Loucy (cell line): ENCODE measurements at regions not wholly inside any gene's neighbourhood (a gene's known extent, or its start where the extent isn't known, plus 50 kb on each side); places are given as distances from the start of the nearest gene placed in this dataset.

Source experiments
- H2AFZ ChIP-seq: fragments of 200-600 bp; sonication (generic); 2 replicates; pipeline ENCODE4 v1.6.0; 2016; ENCODE audit warnings: antibody characterized with exemption, mild to moderate bottlenecking, low read length, moderate library complexity
- H3F3A ChIP-seq: fragments of 200-600 bp; 2 replicates; pipeline ENCODE4 v1.6.0; 2016; ENCODE audit warnings: antibody characterized with exemption, low read depth, mild to moderate bottlenecking
- H3K27me3 ChIP-seq: fragments of 200-600 bp; sonication (generic); 2 replicates; pipeline ENCODE4 v1.6.1; 2014; ENCODE audit warnings: low read length, mild to moderate bottlenecking; ENCODE audit not compliant: insufficient read depth, poor library complexity, severe bottlenecking
- H3K36me3 ChIP-seq: fragments of 200-600 bp; sonication (generic); 2 replicates; pipeline ENCODE4 v1.6.1; 2016; ENCODE audit warnings: low read length; ENCODE audit not compliant: insufficient read depth
- H3K4me1 ChIP-seq: fragments of 200-600 bp; sonication (generic); 2 replicates; pipeline ENCODE4 v1.5.1; 2014; ENCODE audit warnings: low read length, mild to moderate bottlenecking; ENCODE audit not compliant: insufficient read depth, poor library complexity, severe bottlenecking
- H3K4me2 ChIP-seq: fragments of 200-600 bp; sonication (generic); 2 replicates; pipeline ENCODE4 v1.6.0; 2014; ENCODE audit warnings: antibody characterized with exemption, low read length, low read depth, mild to moderate bottlenecking; ENCODE audit not compliant: poor library complexity, severe bottlenecking
- H3K4me3 ChIP-seq: fragments of 200-600 bp; sonication (generic); 2 replicates; pipeline ENCODE4 v1.5.1; 2014; ENCODE audit warnings: low read length, mild to moderate bottlenecking, mixed read lengths; ENCODE audit not compliant: poor library complexity, severe bottlenecking
- H3K79me2 ChIP-seq: fragments of 200-600 bp; sonication (generic); 2 replicates; pipeline ENCODE4 v1.6.1; 2014; ENCODE audit warnings: low read length; ENCODE audit not compliant: insufficient read depth
- H3K9ac ChIP-seq: fragments of 200-600 bp; sonication (generic); 2 replicates; pipeline ENCODE4 v1.6.0; 2014; ENCODE audit warnings: mild to moderate bottlenecking, low read depth, low read length, moderate library complexity; ENCODE audit not compliant: poor library complexity, severe bottlenecking
- H3K9me2 ChIP-seq: fragments of 200-600 bp; sonication (generic); replicated peaks from 2 replicates; pipeline ENCODE4 v1.6.1; 2016; ENCODE audit warnings: low read depth, low read length, mixed read lengths
- H3K9me3 ChIP-seq: fragments of 200-600 bp; sonication (generic); 2 replicates; pipeline ENCODE4 v1.6.1; 2014; ENCODE audit warnings: mild to moderate bottlenecking, antibody characterized with exemption, low read length, low read depth; ENCODE audit not compliant: insufficient read depth
- H4K20me1 ChIP-seq: fragments of 200-600 bp; sonication (generic); 2 replicates; pipeline ENCODE4 v1.6.0; 2014; ENCODE audit warnings: antibody characterized with exemption, low read length, mild to moderate bottlenecking; ENCODE audit not compliant: insufficient read depth, poor library complexity, severe bottlenecking
- CTCF ChIP-seq: fragments of 200-600 bp; sonication (generic); conservative IDR thresholded peaks from 2 replicates; pipeline ENCODE4 v1.5.1; 2014; ENCODE audit warnings: mild to moderate bottlenecking, antibody characterized with exemption, low read length
- EZH2phosphoT487 ChIP-seq: fragments of 200-600 bp; IDR thresholded peaks from 2 replicates; pipeline ENCODE4 v1.6.1; 2018; ENCODE audit warnings: antibody characterized with exemption, mild to moderate bottlenecking, moderate library complexity, borderline replicate concordance

- no peak overlapping the region for H3K4me3 ChIP-seq
- no peaks in the 10 kb centered on the region for H3K27me3 ChIP-seq
- H4K20me1 ChIP-seq, result no peaks in the 10 kb centered on the region
- no peaks in the 10 kb centered on the region for H3K9me2 ChIP-seq
- no peaks in the 10 kb centered on the region for H3K36me3 ChIP-seq
- H3K9ac ChIP-seq, result no peak overlapping the region
- no peaks in the 10 kb centered on the region for H3K4me1 ChIP-seq
- no peaks in the 10 kb centered on the region for H3F3A ChIP-seq
- H3K4me2 ChIP-seq, result no peak overlapping the region
- H3K79me2 ChIP-seq, result no peaks in the 10 kb centered on the region
- H3K9me3 ChIP-seq, result no peaks in the 10 kb centered on the region
- H2AFZ ChIP-seq, result no peak overlapping the region
- TF ChIP-seq EZH2phosphoT487 (no peak), CTCF (no peak)
Observed at GRCh38 chr2:61620244-61621159, 82.3 kb upstream of the XPO1 start.

GRCh38 chr2:61619561-61619960, 81.4 kb upstream of the XPO1 start:
- Histone ChIP-seq H2AFZ (no peak overlapping the region), H3K4me3 (no peak overlapping the region), H3K9me2 (no peaks in the 10 kb centered on the region), H3K27me3 (no peaks in the 10 kb centered on the region), H3K9ac (no peak overlapping the region), H3F3A (no peaks in the 10 kb centered on the region), H4K20me1 (no peaks in the 10 kb centered on the region), H3K4me1 (no peaks in the 10 kb centered on the region), H3K36me3 (no peaks in the 10 kb centered on the region), H3K9me3 (no peaks in the 10 kb centered on the region), H3K4me2 (no peak overlapping the region), H3K79me2 (no peaks in the 10 kb centered on the region)
- TF ChIP-seq EZH2phosphoT487, result no peak
- no peak for TF ChIP-seq CTCF

DNA sequence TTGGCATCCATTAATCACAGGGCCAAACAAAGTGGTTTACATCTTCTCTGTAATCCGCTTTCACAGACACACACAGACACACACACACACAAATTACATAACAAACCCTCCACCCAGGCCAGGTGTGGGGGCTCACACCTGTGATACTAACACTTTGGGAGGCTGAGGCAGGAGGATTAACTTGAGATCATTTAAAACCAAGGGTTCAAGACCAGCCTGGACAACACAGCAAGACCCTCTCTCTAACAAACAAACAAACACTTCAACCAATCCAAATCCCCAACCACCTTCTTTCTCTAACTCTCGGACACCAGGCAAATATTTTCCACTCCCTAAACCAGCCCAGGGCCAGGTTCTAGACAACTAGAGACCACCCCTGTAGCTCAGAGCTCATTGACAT, 79.5 kb upstream of the XPO1 start:
- Histone ChIP-seq H3K27me3 (no peaks in the 10 kb centered on the region), H3K4me2 (no peak overlapping the region), H3K9ac (no peak overlapping the region), H3K4me3 (no peak overlapping the region), H4K20me1 (no peaks in the 10 kb centered on the region), H3K9me2 (no peaks in the 10 kb centered on the region), H3F3A (no peaks in the 10 kb centered on the region), H3K9me3 (no peaks in the 10 kb centered on the region), H3K36me3 (no peaks in the 10 kb centered on the region), H3K4me1 (no peaks in the 10 kb centered on the region), H3K79me2 (no peaks in the 10 kb centered on the region), H2AFZ (no peak overlapping the region)
- TF ChIP-seq EZH2phosphoT487 (no peak), CTCF (no peak)
